ENCODE measurements at regions not wholly inside any gene's neighbourhood (a gene's known extent, or its start where the extent isn't known, plus 50 kb on each side); places are given as distances from the start of the nearest gene placed in this dataset.
"Not testable (repeated sequence)": the region's sequence is repeated elsewhere in the genome, so short reads cannot be mapped to it uniquely, and the experiment has no call there.

GRCh38 chr3:34013818-34014570 is 215.6 kb downstream of the PDCD6IP start:
- no peak for DNase-seq

- no peak for DNase-seq
These were observed 217.0 kb downstream of the PDCD6IP start for GRCh38 chr3:34015204-34016142.

GRCh38 chr3:34016925-34017587 is 218.6 kb downstream of the PDCD6IP start:
- no peak for DNase-seq

GRCh38 chr3:34017757-34018156 is 219.3 kb downstream of the PDCD6IP start:
- no peak for DNase-seq

GRCh38 chr3:34019158-34019557 is 220.7 kb downstream of the PDCD6IP start:
- DNase-seq: no peak

DNA sequence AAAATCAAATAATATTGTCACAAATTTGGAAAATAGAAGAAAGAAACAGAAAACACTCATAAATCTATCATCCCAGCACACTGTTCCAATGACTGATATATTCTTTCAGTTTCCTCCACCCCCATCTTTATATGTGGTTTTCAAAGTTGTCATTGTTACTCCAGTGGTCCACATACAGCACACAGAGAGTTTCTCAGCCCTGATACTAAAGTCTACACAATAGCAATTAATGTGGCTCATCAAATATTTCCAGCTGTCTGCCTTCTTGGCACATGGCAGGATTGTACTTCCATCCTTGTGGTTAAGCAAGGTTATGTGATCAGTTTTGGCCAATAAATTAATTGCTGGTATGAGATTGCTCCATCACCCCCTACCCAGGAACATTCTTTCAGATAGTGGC is 221.7 kb downstream of the PDCD6IP start:
- DNase-seq: no peak

- DNase-seq: no peak
These were observed 222.6 kb downstream of the PDCD6IP start for GRCh38 chr3:34020726-34021680.

DNA sequence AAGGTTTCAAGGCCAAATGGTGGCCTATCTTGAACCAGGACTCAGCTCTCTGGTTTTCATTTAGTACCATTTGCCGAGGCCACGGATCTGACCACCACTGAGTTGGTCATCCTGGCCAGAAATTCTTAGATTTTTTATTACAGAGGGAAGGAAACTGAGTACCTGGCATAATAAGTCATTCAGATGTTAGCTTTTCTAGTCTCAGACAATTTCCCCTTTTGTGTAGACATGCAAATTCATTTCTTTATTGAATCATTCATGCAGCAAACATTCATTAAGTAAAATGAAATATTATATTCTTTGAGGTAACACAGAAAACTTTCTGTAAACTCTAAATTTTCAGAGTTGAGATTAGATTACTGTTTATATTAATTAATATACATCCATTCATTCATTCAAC is 223.7 kb downstream of the PDCD6IP start:
- no peak for DNase-seq

GRCh38 chr3:34024447-34025240 is 226.2 kb downstream of the PDCD6IP start:
- no peak for DNase-seq

- DNase-seq: no peak
These were observed 235.4 kb downstream of the PDCD6IP start for GRCh38 chr3:34033839-34034238.

GRCh38 chr3:34034840-34035239 is 236.4 kb downstream of the PDCD6IP start:
- DNase-seq: no peak

- no peak for DNase-seq
These were observed 237.3 kb downstream of the PDCD6IP start for GRCh38 chr3:34035775-34036174.

DNA sequence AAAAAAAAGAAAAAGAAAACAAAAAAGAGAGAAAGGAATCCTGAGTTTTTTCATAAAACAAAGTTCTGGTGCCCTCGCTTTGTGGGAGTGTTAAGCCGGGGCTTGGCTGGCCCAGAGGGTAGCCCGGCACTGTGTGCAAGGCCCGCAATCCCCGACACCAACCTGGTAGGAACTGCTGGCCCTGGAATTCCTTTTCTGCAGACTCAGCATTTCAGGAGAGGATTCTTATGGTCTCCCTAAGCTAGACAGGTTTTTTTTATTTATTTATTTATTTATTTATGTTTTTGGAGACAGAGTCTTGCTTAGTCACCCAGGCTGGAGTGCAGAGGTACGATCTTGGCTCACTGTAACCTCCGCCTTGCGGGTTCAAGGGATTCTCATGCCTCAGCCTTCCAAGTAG is 238.8 kb downstream of the PDCD6IP start:
- DNase-seq: no peak

DNA sequence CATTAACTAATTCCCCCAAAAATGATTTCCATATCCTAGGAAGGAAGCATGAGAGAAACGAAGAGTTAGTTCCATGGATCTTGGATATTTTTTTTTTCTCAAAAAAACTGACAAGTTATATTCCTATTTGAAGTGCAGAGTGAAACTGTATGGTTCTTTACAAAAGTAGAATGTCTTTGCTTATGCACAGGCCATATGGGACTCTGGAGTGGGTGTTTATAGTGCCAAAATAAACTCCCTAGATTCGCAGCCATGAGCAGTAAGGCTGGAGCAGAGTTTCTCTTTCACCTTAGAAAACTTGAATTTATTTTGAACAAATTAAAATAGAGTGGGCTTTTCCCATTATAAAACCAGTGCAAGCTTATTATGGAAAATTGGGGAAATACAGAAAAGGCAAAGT is 239.7 kb downstream of the PDCD6IP start:
- DNase-seq: no peak

- no peak for DNase-seq
These were observed 247.7 kb downstream of the PDCD6IP start for GRCh38 chr3:34046154-34046553.

DNA sequence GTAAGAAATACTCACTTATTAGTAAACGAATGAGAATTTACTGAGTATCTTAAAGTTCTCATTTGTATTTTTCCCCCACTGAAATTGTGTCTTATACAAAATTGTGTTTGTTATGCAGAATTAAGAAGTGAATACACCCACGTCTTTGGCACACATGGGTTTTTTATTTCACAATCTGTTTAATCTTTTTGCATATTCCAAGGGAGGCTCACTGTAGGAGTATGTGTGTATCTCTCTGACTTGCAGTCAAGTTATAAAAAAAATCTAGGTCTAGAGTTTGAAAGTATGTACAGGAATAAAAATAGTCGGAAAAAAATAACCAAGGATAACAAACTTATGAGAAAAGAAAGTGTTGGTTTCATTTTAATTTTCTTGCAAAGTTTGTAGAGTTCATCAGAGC is 255.2 kb downstream of the PDCD6IP start:
- no peak for DNase-seq

- no peak for DNase-seq
These were observed 257.9 kb downstream of the PDCD6IP start for GRCh38 chr3:34056181-34056910.

- DNase-seq: peak; percentile 38
These were observed 258.5 kb downstream of the PDCD6IP start for GRCh38 chr3:34056951-34057390.

GRCh38 chr3:34060995-34061394 is 262.6 kb downstream of the PDCD6IP start:
- DNase-seq: not testable (repeated sequence)

- DNase-seq: no peak
These were observed 267.5 kb downstream of the PDCD6IP start for GRCh38 chr3:34065901-34066300.

DNA sequence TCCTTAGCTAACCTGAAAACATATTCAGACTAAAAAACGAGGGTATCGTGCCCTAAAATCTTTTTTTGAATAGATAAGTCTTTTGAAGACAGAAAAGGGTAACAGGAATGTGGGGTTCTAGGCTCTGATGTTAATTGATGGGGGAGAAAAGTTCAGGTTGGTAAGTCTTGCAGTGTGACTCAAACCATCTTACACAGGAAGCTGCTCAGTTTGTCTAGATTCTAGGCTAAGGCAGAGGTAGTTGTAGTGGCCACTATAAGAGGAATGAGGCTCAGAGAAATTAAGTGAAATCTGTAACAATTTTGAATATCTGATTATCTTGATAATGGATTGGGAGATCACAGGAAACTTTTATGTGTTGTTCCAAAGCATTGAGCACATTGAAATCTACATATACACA is 267.9 kb downstream of the PDCD6IP start:
- no peak for DNase-seq

All from stimulated activated CD4-positive, alpha-beta T cell treated with anti-CD3 and anti-CD28 coated beads, Interleukin-15, amount 100 ng/mL, for 24 hours (primary cell).